ENCODE measurements at regions not wholly inside any gene's neighbourhood (a gene's known extent, or its start where the extent isn't known, plus 50 kb on each side); places are given as distances from the start of the nearest gene placed in this dataset.

- TF ChIP-seq CTCF (IDR thresholded peaks at IDR 0.05) (no peak), POLR2A (IDR thresholded peaks at IDR 0.05) (no peak)
- Histone ChIP-seq H3K4me1 (no peaks in the 10 kb centered on the region), H3K9me3 (no peaks in the 10 kb centered on the region), H3K4me3 (no peak overlapping the region), H3K27ac (no peak overlapping the region), H3K36me3 (no peaks in the 10 kb centered on the region), H3K27me3 (no peaks in the 10 kb centered on the region)
- intact Hi-C loops (cut with DNase I) = no loop called here
- ATAC-seq (no peak), DNase-seq (no peak)
These were observed 530.7 kb upstream of the MAP3K7 start for GRCh38 chr6:91117550-91117949.

GRCh38 chr6:91114123-91114708, 527.3 kb upstream of the MAP3K7 start:
- Histone ChIP-seq H3K9me3 (no peaks in the 10 kb centered on the region), H3K36me3 (no peaks in the 10 kb centered on the region), H3K4me3 (no peak overlapping the region), H3K4me1 (no peaks in the 10 kb centered on the region), H3K27me3 (no peaks in the 10 kb centered on the region), H3K27ac (no peak overlapping the region)
- TF ChIP-seq POLR2A (IDR thresholded peaks at IDR 0.05) = no peak
- TF ChIP-seq CTCF (IDR thresholded peaks at IDR 0.05) = no peak
- 69% methylated on average over 2 of the region's 2 CpGs for WGBS (ENCODE audit: insufficient coverage, low coverage, low lambda C conversion rate, missing lambda C conversion rate)
- ATAC-seq (no peak), DNase-seq (no peak)
- intact Hi-C loops (cut with DNase I) = no loop called here

- H3K36me3 ChIP-seq = no peaks in the 10 kb centered on the region
- H3K27me3 ChIP-seq = no peaks in the 10 kb centered on the region
- no peak overlapping the region for H3K27ac ChIP-seq
- H3K4me3 ChIP-seq = no peak overlapping the region
- DNase-seq = no peak
- intact Hi-C loops (cut with DNase I) = no loop called here
- H3K4me1 ChIP-seq = no peaks in the 10 kb centered on the region
- ATAC-seq = no peak
- no peaks in the 10 kb centered on the region for H3K9me3 ChIP-seq
- 8% methylated on average over 2 of the region's 2 CpGs for WGBS (ENCODE audit: insufficient coverage, low coverage, low lambda C conversion rate, missing lambda C conversion rate)
- TF ChIP-seq CTCF (IDR thresholded peaks at IDR 0.05) (no peak), POLR2A (IDR thresholded peaks at IDR 0.05) (no peak)
These were observed 519.2 kb upstream of the MAP3K7 start for GRCh38 chr6:91106083-91106482.

GRCh38 chr6:91105532-91105931, 518.7 kb upstream of the MAP3K7 start:
- Histone ChIP-seq H3K27ac (no peak overlapping the region), H3K9me3 (no peaks in the 10 kb centered on the region), H3K4me1 (no peaks in the 10 kb centered on the region), H3K27me3 (no peaks in the 10 kb centered on the region), H3K4me3 (no peak overlapping the region), H3K36me3 (no peaks in the 10 kb centered on the region)
- intact Hi-C loops (cut with DNase I) = no loop called here
- ATAC-seq = no peak
- DNase-seq = no peak
- TF ChIP-seq CTCF (IDR thresholded peaks at IDR 0.05) = no peak
- no peak for TF ChIP-seq POLR2A (IDR thresholded peaks at IDR 0.05)

- H3K4me3 ChIP-seq = no peak overlapping the region
- no peak for ATAC-seq
- no peak for DNase-seq
- no peaks in the 10 kb centered on the region for H3K27me3 ChIP-seq
- no peaks in the 10 kb centered on the region for H3K4me1 ChIP-seq
- H3K9me3 ChIP-seq = no peaks in the 10 kb centered on the region
- H3K36me3 ChIP-seq = no peaks in the 10 kb centered on the region
- no peak overlapping the region for H3K27ac ChIP-seq
- intact Hi-C loops (cut with DNase I) = no loop called here
- WGBS (ENCODE audit: insufficient coverage, low coverage, low lambda C conversion rate, missing lambda C conversion rate) = 33% methylated on average over 1 of the region's 1 CpG
- no peak for TF ChIP-seq CTCF (IDR thresholded peaks at IDR 0.05)
- no peak for TF ChIP-seq POLR2A (IDR thresholded peaks at IDR 0.05)
These were observed 512.6 kb upstream of the MAP3K7 start for GRCh38 chr6:91099479-91099878.
